Epithelial cell of esophagus (primary cell): ENCODE measurements at regions not wholly inside any gene's neighbourhood (a gene's known extent, or its start where the extent isn't known, plus 50 kb on each side); places are given as distances from the start of the nearest gene placed in this dataset.

Experiments used
- DNase-seq: peaks from one replicate; pipeline ENCODE4 v3.0.0; 2010; ENCODE audit warnings: low read depth
- H3K4me3 ChIP-seq: 2 replicates; pipeline ENCODE4 v1.5.1; 2011; ENCODE audit warnings: mild to moderate bottlenecking, low read length, control low read depth
- TF ChIP-seq, protein P1 (sequence below): IDR thresholded peaks from 2 replicates; pipeline ENCODE4 v1.5.1; 2011; ENCODE audit warnings: low read depth, mild to moderate bottlenecking, low read length, control low read depth, inconsistent platforms; ENCODE audit not compliant: insufficient read depth; ENCODE audit errors: missing control alignments

DNA sequence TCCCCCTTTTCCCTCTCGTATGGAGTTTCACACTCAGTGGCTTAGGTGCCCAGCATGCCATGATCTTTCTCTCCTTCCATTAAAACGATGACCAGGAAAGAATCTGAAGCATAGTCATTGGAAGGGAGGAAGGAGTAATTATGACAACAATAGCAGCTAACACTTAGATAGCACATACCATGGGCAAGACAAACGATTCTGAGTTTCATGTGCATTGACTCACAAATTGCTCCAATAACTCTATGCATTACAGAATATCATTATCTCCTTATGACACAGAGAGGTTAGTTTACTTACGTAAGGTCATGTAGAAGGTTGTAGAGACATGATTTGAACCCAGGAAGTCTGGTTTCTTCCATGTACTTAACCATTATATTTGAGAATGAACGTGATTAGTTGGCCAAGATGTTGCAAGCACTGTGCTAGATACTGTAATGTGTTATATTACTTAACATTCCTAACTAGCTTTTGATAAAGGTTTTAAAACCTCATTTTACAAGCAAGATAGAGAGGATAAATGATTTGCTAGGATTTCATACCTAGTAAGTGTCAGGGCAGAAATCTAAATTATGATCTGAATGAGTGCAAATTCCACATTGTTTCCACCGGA, 162.4 kb downstream of the CAND1 start:
- no peak overlapping the region for H3K4me3 ChIP-seq
- DNase-seq = peak; percentile 74
- TF ChIP-seq, protein P1, sequence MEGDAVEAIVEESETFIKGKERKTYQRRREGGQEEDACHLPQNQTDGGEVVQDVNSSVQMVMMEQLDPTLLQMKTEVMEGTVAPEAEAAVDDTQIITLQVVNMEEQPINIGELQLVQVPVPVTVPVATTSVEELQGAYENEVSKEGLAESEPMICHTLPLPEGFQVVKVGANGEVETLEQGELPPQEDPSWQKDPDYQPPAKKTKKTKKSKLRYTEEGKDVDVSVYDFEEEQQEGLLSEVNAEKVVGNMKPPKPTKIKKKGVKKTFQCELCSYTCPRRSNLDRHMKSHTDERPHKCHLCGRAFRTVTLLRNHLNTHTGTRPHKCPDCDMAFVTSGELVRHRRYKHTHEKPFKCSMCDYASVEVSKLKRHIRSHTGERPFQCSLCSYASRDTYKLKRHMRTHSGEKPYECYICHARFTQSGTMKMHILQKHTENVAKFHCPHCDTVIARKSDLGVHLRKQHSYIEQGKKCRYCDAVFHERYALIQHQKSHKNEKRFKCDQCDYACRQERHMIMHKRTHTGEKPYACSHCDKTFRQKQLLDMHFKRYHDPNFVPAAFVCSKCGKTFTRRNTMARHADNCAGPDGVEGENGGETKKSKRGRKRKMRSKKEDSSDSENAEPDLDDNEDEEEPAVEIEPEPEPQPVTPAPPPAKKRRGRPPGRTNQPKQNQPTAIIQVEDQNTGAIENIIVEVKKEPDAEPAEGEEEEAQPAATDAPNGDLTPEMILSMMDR = no peak

DNA sequence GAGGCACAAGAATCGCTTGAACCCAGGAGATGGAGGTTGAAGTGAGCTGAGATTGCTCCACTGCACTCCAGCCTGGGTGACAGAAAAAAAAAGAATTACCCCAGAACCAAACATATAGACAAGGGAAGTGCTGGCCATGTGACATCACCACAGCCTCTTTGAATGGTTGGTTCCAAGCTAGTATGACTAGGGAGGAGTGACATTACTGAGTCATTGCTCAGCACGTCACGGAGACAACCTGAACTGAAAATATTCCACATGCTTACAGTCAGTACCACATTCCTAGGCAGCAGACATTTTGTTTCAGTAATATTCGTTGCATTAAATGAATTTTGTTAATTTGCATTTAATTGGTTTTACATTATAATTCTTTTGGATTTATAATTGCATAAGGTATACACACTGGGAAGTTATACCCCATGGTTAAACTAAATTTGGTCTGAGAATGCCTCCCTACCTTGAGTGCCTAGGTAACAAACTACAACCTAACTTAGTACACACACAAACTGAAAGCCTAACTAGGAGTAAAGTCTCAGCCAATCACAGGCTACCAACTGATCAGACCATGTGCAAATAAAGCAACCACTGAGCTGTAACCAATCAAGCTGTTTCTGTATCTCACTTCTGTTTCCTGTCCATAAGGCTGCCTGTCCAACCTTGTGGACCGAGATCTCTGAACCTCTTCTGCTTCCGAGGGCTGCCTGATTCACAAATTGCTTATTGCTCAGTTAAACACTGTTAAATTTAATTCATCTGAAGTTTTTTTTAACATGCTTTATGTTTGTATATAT, 164.4 kb downstream of the CAND1 start:
- DNase-seq = peak; percentile 53
- H3K4me3 ChIP-seq = no peak overlapping the region
- TF ChIP-seq, protein P1 = no peak

DNA sequence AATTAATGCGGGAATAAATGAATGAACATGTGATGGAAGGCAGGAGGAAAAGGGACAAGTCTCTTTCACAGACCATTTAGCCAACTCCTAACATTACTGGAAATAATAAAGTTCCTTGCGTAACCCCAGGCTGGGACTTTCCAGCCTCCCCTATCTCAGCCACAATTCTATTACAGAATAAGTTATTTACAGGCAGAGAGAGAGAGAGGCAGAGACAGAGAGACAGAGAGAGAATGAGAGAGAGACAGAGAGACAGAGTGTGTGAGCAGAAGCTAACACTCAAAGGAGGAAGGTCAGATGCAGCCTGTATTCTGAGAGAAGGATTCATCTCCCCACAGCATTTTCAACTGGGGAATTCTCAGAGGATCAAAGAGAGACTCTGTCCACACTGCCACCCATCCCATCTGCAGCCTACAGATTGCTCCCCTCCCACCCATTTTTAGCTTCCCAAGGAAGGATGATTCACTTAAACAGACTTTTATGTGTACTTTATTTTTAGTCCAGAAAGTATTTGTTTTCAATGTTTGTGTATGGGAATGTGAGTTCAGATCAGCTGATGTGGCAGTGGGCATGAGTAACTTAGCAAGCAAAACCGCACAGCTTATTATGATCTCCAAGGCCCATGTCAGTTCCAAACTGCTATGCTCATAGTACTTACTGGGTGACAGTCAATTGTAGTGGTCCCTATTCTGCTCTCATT, 165.7 kb downstream of the CAND1 start:
- TF ChIP-seq, protein P1 = no peak
- DNase-seq = peak; percentile 78
- H3K4me3 ChIP-seq = no peak overlapping the region

DNA sequence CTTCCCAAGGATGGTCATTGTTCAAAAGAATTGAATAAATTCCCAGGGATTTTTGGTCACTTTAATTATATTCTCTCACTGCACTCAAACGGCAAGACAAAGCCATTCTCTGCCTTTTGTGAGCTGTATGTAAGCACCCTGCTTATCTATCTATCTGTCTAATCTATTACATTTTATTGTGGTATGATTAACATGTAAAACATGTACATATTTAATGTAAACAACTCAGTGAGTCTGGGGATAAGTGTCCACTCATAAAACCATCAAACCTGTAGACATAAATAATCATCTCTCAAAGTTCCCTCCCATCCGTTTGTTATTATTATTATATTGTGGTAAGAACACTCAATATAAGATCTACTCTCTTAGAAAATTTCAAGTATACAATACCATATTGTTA, 167.1 kb downstream of the CAND1 start:
- DNase-seq = no peak
- TF ChIP-seq, protein P1 = no peak
- no peak overlapping the region for H3K4me3 ChIP-seq

DNA sequence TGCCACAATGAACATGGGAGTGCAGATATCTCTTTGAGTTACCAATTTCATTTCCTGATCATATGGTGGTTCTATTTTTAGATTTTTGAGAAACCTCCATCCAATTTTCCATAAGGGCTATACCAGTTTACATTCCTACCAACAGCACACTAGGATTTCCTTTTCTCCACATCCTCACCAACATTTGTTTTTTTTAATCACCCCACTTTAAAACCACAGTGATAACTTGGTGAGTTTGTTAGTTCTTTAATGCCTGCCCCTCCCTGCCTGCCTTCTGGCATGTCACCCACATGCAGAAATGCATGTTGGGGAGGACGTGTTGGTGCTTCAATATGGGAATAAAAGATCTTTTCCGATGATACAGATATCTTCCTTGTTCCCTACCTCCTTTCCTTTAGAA, 167.9 kb downstream of the CAND1 start:
- TF ChIP-seq, protein P1 = no peak
- no peak overlapping the region for H3K4me3 ChIP-seq
- no peak for DNase-seq

DNA sequence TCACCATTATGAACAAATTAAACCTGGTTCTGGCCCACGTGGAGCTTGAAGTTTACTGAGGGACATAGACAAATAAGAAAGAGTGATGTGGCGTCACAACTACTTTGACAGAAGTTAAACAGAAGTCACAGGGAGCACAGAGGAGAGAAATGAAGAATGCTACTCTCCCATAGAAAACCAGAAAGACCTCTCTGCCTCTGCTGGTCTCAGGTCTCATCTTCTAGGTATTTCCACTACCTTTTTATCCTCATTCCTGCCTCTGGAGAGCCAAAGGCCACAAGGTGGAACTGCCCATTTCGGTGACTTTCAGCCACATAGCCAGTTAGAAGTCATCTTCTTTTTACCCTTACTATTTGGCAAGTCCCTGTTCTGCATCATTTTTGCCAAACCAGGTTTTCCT, 170.5 kb downstream of the CAND1 start:
- DNase-seq = no peak
- H3K4me3 ChIP-seq = no peak overlapping the region
- TF ChIP-seq, protein P1 = no peak
